ENCODE measurements at regions not wholly inside any gene's neighbourhood (a gene's known extent, or its start where the extent isn't known, plus 50 kb on each side); places are given as distances from the start of the nearest gene placed in this dataset.

DNA sequence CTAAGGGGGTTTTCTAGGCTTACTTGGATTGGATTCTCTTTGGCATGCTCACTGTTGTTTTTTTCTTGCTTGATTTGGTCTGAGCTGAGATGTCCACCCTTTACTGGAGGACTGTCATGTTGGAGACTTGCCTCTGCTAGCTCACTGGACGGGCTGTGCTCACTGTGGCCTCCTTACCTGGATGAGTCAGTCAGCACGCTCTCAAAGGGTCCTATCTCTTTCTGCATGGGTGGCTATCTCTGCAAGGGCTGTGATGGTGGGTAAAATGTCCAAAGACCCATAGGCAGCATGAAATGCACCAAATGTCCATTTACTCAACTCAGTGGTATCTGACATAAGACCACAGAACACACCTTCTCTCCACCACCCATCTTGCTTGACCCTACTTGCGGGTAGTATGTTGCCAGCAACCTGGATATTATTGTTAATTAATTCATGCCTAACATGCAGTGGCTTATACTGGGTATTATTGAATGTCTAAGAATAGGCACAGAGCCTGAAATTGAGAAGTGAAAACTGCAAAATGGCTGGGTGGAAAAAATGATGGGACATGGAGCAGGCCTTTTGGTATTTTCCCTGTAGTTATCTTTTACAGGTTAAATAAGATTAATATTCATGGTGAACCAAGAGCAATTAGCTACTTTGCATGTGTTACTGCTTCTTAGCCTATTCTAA is 68.9 kb upstream of the TLE1 start:
- TF ChIP-seq EP300 (IDR thresholded peaks at IDR 0.05) (no peak), POLR2A (IDR thresholded peaks at IDR 0.05) (no peak)
- TF ChIP-seq, protein P1, sequence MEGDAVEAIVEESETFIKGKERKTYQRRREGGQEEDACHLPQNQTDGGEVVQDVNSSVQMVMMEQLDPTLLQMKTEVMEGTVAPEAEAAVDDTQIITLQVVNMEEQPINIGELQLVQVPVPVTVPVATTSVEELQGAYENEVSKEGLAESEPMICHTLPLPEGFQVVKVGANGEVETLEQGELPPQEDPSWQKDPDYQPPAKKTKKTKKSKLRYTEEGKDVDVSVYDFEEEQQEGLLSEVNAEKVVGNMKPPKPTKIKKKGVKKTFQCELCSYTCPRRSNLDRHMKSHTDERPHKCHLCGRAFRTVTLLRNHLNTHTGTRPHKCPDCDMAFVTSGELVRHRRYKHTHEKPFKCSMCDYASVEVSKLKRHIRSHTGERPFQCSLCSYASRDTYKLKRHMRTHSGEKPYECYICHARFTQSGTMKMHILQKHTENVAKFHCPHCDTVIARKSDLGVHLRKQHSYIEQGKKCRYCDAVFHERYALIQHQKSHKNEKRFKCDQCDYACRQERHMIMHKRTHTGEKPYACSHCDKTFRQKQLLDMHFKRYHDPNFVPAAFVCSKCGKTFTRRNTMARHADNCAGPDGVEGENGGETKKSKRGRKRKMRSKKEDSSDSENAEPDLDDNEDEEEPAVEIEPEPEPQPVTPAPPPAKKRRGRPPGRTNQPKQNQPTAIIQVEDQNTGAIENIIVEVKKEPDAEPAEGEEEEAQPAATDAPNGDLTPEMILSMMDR (IDR thresholded peaks at IDR 0.05): no peak

All from gastroesophageal sphincter (tissue), 3 donors.